GM21619 (cell line): ENCODE measurements at regions not wholly inside any gene's neighbourhood (a gene's known extent, or its start where the extent isn't known, plus 50 kb on each side); places are given as distances from the start of the nearest gene placed in this dataset.
"Not testable (repeated sequence)": the region's sequence is repeated elsewhere in the genome, so short reads cannot be mapped to it uniquely, and the experiment has no call there.

Experiments used
- ATAC-seq: cut with Tn5 transposase; IDR thresholded peaks from one replicate; pipeline ENCODE4 v1.9.1; 2021; ENCODE audit not compliant: unreplicated experiment

- no peak for ATAC-seq
Observed at GRCh38 chr2:192559587-192559986, 364.9 kb upstream of the TMEFF2 start.

DNA sequence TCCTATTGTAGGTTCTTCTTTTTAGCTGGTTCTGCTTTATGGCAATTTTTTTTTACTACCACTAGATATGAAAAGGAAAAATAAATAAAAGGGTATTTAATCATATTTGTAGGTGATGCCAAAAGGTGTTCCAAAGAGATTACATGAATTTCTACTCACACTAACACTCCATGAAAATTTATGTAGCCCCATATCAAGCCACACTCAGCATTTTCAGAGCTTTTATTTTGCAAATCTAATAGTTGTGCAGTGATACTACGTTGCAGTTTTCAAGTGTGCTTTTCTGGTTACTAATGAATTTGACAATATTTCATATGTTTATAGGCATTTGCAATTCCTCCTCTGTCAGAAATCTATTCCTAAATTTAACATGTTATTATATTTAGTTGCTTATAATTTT is 363.9 kb upstream of the TMEFF2 start:
- no peak for ATAC-seq

DNA sequence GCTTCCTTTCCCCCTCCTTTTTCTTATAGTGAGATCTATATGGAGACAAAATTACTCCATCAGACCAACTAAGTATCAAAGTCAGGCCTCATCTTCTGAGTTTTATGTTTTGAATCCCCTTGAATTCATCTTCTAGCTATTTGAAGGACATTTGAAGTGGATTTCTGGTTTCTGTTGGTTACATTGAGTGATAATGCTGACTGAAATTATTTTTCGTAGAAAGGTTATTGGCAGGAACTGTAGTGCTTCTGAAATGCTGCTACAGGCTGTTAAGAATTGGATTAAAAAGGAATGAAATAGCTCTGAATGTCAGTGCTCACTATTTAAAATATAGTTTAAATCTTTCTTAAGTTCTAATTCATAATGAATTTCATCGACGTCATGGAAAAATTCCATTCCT is 361.0 kb upstream of the TMEFF2 start:
- ATAC-seq: no peak

DNA sequence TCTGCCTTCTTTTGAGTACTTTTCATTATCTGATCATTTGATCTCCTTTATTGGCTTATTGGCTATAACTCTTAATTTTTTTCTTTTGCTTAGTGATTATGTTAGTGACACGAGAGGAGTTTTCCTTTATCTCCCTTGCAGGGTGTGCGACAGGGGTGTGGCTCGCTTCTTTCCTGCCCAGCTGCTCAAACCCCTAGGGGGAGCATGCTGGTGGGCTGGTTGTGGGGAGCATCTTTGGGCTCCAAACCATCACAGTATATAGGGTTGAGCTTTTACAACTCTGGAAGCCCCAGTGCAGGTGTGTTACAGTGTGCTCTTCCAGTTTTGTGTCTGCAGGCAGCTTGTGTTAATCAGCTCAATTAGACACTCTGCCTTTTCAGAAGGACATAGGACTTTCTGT is 357.0 kb upstream of the TMEFF2 start:
- no peak for ATAC-seq

GRCh38 chr2:192546565-192546964 is 351.8 kb upstream of the TMEFF2 start:
- no peak for ATAC-seq

GRCh38 chr2:192544371-192544955 is 349.7 kb upstream of the TMEFF2 start:
- ATAC-seq: no peak

- ATAC-seq: not testable (repeated sequence)
Observed at GRCh38 chr2:192542148-192543066, 347.7 kb upstream of the TMEFF2 start.

DNA sequence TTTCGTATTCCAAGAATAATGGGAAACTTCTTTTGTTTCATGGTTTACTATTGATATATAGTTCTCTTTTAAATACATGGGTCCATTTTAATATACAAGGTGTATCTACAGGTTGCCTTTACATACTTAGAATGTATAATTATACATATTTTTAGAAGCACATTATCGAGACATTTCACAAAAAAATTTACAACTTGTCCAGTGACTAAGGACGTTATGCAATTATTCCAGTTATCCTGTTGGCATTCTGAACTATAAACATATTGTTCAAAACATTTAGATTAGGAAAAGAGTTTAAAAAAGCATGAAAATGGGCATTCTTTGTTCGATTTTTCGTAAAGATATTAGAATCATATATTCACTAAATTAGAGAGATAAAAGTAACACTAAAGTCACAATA is 344.6 kb upstream of the TMEFF2 start:
- ATAC-seq: no peak

- ATAC-seq: no peak
Observed at GRCh38 chr2:192536922-192537624, 342.3 kb upstream of the TMEFF2 start.

DNA sequence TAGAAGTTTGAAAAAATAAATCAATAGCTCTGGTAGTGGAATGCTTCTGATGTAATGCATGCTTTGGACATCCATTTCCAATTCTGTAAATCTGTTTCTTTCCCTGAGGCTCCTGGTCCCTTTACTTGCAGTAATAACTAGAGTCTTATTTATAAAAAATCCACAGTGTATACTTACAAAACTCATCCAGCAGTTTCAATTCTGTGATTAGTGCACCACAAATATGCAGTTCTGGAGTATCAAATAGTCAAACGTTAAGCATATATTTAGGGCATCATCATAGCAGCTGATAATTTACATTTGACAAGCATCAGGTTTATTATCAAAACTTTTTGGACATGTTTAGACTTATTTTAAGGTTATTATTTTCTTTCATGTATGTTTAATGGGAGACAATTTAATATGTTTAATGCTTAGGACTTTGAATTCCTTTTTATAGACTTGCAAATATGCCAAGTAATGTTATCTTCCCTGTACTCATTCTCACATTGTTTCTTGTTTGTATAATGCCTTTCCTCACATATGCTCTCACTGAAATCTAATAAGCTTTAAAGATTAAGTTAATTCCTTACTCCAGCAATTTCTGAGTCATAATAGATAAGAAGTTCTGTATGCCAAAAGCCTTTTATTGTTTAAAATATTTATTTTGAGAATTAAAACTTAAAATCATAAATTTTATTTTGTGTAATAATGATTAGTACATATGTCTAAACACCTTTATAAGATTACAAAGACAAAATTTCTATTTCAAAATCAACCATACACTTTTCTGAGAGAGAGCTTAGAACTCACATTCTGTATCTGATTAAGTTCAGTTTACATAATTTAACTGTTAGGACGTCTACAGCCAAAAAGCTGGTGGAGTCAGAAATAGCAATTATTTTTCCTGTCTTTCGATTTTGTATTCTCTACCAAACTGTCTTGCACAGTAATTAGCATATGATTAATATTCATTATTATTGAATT is 341.5 kb upstream of the TMEFF2 start:
- no peak for ATAC-seq

DNA sequence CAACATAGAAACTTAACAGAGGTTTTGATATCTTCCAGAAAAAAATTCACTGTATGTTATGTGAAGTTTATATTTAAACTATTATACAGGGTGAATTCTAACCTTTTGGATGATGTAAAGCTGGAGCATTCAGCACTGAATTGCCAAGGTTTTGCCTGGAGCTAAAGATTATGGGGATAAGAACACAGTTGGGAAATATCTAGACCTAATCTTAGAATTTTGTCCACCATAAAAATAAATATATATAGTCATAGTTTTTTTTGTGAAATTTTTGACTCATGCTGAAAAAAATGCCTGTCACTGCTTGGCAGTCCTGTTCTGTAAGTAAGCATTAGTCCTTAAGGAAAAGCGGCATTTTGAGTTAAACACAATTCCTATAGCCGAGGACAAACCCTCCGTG is 339.3 kb upstream of the TMEFF2 start:
- ATAC-seq: no peak

DNA sequence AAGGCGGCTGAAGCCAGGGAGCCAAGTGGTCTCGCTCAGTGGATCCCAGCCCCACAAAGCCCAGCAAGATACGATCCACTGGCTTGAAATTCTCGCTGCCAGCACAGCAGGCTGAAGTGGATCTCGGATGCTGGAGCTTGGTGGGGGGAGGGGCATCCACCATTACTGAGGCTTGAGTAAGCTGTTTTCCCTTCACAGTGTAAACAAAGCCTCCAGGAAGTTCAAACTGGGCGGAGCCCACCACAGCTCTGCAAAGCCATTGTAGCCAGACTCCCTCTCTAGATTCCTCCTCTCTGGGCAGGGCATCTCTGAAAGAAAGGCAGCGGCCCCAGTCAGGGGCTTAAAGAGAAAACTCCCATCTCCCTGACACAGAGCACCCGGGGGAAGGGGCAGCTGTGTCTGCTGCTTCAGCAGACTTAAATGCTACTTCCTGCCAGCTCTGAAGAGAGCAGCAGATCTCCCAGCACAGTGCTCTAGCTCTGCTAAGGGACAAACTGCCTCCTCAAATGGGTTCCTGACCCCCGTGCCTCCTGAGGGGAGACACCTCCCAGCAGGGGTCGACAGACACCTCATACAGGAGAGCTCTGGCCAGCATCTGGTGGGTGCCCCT is 330.0 kb upstream of the TMEFF2 start:
- ATAC-seq: not testable (repeated sequence)

GRCh38 chr2:192524214-192524613 is 329.5 kb upstream of the TMEFF2 start:
- ATAC-seq: not testable (repeated sequence)

- ATAC-seq: no peak
Observed at GRCh38 chr2:192515937-192516336, 321.2 kb upstream of the TMEFF2 start.

- no peak for ATAC-seq
Observed at GRCh38 chr2:192513575-192513974, 318.8 kb upstream of the TMEFF2 start.

DNA sequence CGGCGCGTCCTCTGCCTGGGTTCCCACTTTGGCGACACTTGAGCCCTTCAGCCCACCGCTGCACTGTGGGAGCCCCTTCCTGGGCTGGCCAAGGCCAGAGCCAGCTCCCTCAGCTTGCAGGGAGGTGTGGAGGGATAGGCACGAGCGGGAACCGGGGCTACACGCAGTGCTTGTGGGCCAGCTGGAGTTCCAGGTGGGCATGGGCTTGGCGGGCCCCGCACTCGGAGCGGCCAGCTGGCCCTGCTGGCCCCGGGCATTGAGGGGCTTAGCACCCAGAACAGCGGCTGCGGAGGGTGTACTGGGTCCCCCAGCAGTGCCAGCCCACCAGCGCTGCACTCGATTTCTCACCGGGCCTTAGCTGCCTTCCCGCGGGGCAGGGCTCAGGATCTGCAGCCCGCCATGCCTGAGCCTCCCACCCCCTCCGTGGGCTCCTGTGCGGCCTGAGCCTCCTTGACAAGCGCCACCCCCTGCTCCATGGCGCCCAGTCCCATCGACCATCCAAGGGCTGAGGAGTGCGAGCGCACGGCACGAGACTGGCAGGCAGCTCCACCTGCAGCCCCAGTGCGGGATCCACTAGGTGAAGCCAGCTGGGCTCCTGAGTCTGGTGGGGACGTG is 313.2 kb upstream of the TMEFF2 start:
- ATAC-seq: not testable (repeated sequence)

DNA sequence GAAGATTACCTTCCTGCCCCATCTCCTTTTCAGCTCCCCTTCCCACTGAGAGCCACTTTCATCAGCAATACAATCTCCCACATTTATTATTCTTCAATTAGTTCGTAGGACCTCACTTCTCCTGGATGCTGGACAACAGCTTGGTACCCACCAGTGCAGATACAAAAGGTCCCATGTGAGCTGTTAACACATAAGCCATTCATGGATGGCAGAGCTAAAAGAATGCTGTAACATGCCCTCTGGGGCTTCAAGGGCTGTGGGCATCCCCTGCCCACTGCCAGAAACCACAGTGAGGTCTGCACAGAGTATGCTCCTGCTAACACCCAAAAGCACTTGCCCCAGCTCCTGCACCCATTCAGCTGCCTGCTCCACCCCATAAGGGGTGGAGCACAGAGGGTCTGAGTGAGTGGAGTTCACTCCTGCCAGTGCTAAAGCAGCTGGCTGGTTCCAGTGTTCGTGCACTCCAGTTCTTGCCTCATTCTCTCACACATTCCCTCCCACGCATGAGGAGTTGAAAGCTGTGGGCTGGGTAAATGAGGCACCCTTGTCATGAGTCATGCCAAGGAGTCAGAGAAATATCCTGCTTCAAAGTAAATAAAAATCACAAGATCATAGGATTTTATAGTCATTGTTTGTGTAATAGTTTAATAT is 305.9 kb upstream of the TMEFF2 start:
- peak; percentile 68 for ATAC-seq

DNA sequence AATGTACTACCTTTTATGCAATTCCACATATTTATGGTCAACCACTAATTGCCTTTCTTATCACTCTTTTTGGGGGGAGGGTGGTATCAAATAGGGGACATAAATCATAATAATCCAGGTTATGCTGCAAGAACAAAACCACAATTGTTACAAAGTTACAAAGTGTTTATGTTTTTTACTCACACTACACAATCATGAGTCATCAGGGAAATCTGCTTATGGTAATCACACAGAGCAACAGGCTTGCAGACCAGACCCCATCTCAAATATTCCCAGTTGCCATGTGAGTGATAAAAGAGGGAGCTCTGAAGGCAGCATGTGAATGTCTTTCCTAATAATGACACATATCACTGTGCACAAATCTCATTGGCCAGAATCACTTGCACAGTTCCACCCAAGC is 304.7 kb upstream of the TMEFF2 start:
- ATAC-seq: no peak

DNA sequence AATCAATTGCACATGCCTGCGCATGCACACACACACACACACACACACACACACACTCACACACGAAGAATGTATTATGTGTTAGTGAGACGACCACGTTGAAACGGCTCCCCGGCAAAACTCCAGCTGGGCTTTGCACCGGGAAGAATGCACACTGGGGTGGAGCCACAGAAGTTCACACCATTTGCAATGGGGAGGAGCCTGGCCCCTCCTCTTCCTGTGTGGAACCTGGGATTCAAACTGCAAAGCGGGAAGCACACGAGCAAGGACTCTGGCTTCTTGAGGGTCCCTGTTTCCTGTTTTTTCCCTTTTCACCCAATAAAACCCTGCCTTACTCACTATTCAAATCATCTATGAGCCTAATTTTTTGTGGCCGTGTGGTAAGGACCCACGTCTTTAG is 304.0 kb upstream of the TMEFF2 start:
- no peak for ATAC-seq
